MM.1S (cell line): ENCODE measurements at regions not wholly inside any gene's neighbourhood (a gene's known extent, or its start where the extent isn't known, plus 50 kb on each side); places are given as distances from the start of the nearest gene placed in this dataset.

Source experiments
- EZH2 ChIP-seq: fragments of 300-600 bp; sonication (generic); optimal IDR thresholded peaks from 2 replicates; pipeline ENCODE3; 2017; ENCODE audit warnings: low read depth, mild to moderate bottlenecking, antibody characterized with exemption, low read length, mixed read lengths
- EZH2phosphoT487 ChIP-seq: fragments of 300-600 bp; sonication (generic); IDR thresholded peaks from 2 replicates; pipeline ENCODE4 v1.6.1; 2018; ENCODE audit warnings: antibody characterized with exemption, low read length
- TF ChIP-seq, protein P1 (sequence below): fragments of 300-600 bp; sonication (generic); IDR thresholded peaks from 2 replicates; pipeline ENCODE4 v1.5.1; 2016; ENCODE audit warnings: antibody characterized with exemption, low read length, mixed read lengths

DNA sequence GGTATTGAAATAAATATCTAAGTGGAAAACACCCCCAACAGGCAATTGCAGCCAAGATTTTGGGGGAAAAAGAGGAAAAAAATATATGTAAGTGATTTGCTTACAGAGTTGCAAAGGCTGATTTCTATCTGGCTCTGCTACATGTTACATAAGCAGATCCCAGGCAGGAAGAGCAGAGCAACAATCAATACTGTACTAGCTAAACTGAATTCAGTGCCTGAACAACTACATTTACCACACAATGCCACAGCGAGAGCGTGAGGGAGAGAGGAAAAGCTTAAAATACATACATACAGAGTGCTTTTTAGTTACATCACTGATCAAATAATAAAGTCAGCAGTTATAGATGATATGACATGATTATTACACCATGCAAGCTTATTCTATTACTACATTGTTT lies 665.6 kb upstream of the ARGLU1 start:
- TF ChIP-seq, protein P1, sequence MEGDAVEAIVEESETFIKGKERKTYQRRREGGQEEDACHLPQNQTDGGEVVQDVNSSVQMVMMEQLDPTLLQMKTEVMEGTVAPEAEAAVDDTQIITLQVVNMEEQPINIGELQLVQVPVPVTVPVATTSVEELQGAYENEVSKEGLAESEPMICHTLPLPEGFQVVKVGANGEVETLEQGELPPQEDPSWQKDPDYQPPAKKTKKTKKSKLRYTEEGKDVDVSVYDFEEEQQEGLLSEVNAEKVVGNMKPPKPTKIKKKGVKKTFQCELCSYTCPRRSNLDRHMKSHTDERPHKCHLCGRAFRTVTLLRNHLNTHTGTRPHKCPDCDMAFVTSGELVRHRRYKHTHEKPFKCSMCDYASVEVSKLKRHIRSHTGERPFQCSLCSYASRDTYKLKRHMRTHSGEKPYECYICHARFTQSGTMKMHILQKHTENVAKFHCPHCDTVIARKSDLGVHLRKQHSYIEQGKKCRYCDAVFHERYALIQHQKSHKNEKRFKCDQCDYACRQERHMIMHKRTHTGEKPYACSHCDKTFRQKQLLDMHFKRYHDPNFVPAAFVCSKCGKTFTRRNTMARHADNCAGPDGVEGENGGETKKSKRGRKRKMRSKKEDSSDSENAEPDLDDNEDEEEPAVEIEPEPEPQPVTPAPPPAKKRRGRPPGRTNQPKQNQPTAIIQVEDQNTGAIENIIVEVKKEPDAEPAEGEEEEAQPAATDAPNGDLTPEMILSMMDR = no peak
- TF ChIP-seq EZH2 (no peak), EZH2phosphoT487 (no peak)
